Activated CD8-positive, alpha-beta memory T cell treated with anti-CD3 and anti-CD28 coated beads, Interleukin-2, amount 50 U/mL, for 24 hours (primary cell): ENCODE measurements at regions not wholly inside any gene's neighbourhood (a gene's known extent, or its start where the extent isn't known, plus 50 kb on each side); places are given as distances from the start of the nearest gene placed in this dataset.
"Not testable (repeated sequence)": the region's sequence is repeated elsewhere in the genome, so short reads cannot be mapped to it uniquely, and the experiment has no call there.

Source experiments
- DNase-seq: peaks from one replicate; pipeline ENCODE4 v3.0.0-alpha.2; 2020; ENCODE audit errors: extremely low read depth

DNA sequence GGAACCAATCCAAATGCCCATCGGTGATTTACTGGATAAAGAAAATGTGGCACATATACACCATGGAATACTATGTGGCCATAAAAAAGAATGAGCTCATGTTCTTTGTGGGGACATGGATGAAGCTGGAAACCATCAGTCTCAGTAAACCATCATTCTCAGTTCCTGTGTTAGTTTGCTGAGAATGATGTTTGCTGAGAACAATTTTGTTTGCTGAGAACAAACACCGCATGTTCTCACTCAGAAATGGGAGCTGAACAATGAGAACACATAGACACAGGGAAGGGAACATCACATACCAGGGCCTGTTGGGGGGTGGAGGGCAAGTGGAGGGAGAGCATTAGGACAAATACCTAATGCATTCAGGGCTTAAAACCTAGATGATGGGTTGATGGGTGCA lies 185.5 kb downstream of the ANXA1 start:
- DNase-seq = not testable (repeated sequence)

DNA sequence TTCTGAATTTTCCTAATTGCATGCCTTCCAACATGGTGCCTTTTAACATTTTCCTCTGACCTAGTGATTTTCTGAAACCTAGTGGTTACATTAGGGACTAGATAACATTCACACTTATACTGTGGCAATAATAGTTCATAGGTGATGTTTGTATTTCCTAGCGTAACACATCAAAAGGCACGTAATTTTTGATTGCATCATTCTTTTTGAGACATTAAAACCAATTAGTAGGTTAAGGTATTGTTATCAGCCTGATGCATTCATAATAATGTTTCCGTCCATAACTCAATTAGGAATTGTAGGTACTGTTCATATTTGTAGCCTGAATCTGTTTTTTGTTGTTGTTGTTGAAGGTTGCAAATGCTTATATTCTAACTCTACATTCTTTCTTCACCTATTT lies 192.4 kb downstream of the ANXA1 start:
- no peak for DNase-seq

DNA sequence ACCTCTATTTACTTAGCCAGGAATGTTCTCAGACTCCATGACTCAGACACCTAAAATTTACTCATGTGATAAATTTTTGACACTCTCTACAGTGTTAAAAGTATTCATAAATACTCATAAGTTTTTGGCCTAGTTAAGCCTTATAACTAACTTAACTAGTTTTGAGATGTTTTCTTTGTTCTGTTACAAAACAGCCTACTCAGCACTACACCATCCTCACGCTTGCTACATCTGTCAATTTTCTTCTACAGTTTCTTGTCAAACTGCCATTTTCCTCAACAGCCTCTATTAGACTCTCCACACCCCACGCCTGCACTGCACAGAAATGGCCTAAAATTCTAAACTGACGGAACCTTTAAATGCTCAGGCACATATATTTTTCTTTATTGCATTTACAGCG lies 195.5 kb downstream of the ANXA1 start:
- DNase-seq = no peak

DNA sequence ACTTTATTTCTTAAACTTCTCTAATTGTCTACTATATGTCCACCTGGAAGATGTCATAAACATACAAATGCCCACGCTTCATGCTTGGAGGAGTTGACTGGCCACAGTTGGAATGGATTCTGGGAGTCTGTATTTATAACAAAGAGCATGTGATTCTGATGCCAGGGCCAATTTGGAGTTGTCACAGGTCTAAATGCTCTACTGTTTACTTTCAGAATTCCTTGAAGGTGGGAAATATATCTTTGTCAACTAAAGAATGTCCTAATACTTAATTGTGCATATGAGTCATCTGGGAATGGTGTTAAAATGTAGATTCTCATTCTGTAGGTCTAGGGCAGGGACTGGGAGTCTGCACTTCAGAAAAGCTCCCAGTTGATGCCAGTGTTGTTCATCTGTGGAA lies 196.1 kb downstream of the ANXA1 start:
- DNase-seq = no peak

DNA sequence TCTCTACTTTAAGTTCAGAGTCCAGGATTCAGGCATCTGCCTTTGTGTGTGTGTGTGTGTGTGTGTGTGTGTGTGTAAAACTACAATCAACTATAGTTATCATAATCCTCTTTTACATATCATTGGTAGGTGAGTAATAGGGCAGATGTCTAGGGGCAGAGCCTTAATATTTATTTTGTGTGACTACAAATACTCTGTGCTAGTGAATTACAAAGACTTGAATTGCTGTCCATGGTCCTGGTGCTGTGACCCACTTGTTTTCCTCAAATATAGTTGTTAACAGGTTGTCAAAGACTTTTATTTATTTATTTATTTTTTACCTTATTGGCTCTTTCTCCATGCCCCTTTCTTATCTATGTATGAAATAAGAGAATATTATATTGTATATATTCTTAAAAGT lies 196.8 kb downstream of the ANXA1 start:
- DNase-seq = no peak

DNA sequence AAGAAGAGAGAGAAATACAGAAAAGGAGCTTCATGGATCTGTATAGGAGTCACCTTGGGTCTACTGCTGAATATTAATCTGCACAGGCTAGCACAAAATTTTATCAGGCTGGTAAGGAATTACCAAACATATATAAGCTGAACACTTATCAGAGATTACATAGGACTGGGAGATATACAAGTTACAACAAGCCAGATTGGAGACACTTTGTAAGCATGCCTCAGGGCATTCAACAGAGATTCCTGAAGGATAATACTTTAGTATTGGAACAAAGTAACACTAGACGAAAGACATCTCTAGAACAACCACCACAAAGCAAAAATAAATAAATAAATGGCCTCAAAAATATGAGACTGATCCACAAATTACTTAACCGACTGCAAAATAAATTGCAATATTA lies 197.8 kb downstream of the ANXA1 start:
- DNase-seq = no peak

DNA sequence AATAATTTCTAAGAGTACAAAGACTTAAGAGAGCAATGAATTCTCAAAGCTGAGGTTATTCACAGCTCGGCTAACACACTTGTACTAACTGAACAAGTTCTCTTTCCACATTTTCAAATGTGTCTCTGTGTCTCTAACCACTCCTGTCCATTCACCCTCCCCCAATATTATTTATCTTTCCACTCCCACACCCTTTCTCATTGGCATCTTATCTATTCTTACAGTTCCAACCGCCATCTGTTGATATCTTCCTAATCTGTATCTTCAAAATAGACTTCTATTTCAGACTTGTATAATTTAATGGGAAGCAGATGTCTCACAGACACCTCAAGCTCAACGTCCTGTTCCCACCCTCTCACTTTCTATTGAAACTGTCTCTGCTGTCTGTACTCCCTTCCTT lies 205.9 kb downstream of the ANXA1 start:
- no peak for DNase-seq

DNA sequence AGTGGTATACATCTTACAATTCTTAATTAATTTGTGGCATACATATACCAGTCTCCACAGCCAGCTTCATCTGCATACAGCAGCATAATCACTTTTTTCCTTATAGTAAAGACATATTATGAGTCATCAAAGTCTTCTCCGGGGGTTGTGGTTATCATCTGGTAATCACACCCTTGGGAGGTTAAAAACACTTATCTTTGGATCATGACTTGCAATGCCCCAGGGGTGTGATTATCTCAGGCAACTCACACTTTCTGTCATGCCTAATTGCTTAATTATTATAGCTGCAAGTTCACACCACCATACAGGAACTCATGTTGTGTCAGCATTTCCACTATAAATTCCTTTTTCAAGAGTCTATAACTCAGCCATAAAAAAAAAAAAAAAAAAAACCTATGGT lies 218.4 kb downstream of the ANXA1 start:
- DNase-seq = no peak

DNA sequence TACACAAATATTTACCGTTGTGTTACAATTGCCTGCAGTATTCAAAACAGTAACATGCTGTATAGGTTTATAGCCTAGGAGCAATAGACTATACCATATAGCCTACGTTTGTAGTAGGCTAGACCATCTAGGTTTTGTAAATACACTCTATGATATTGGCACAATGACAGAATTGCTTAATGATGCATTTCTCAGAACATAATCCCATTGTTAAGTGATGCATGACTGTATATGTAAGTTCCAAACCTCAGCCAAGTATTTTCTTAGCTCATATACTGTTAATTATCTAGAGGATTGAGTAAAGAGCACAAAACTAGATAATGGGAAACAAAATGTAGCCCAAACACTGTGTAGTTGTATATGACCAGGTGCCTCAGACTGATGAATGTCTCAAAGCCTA lies 220.1 kb downstream of the ANXA1 start:
- DNase-seq = no peak

DNA sequence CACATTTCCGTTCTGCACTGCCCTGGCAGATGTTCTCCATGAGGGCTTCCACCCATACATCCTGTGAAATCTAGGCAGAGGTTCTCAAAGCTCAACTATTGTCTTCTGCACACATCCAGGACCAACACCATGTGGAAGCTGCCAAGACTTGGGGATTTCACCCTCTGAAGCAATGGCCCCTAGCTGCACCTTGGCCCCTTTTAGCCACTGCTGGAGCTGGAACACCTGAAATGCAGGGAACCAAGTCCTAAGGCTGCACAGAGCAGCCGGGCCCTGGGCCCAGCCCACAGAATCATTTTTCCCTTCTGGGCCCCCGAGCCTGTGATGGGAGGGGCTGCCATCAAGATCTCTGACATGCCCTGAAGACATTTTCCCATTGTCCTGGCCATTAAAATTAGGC lies 228.7 kb downstream of the ANXA1 start:
- DNase-seq = no peak

DNA sequence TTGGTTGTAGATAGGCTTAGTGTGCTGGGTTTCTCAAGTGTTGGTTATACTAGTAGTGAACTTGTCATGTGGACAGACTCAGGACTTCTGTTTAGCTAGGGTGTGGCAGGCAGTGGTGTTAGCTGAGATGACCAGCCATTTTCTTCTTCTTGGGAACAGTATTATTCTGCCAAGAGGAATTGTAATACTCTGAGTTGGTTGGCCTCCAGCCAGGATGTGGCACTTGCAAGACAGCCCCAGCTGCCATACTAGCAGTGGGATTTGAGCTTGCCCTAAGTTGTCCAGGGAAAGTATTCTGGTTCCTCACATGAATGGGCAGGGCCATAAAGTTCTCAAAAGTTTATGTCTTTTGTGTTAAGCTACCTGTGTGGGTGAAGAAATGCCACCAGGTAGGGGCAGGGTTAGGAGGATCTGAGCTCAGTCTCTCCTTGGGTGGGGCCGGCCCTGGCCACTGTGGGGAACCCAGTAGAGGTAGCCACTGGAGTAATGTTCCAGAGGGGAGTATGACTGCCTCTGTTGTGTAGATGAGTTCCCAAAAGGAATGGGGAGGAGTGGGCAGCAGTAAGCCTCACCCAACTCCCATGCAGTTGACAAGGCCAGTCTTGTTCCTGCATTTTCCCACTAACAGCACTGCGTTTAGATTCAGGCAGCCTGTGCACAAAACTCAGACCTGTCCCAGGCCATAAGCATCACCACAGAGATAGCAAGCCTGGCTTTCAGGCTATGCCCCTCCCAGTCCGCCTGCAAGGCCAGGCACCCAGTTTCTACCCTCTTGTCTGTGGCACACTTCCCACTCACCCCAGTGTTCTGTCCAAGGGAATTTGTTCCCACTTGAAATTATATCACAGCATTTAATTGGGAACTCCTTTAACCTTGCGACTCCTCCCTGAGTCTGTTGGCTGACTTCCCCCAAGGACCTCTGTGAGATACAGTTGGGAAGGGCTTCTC lies 250.7 kb downstream of the ANXA1 start:
- DNase-seq = no peak

DNA sequence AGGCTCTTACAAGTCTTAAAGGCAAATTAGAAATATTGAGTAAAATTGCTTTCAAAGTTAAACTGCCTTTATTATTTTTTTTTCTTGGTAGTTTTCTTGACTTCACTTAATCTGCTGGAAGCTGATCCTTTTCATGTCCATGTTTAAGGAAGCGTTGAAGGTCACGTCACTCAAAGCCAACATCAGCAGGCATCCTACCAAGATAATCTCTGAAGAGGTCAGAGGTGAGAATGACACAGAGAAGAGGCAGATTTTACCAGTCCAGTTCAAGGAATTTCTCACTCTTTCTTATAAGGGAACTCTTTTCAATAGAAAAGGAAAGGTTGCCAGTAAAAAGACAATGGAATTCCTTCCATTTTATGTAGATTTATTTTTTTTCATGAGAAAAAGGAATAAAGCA lies 259.8 kb downstream of the ANXA1 start:
- no peak for DNase-seq

DNA sequence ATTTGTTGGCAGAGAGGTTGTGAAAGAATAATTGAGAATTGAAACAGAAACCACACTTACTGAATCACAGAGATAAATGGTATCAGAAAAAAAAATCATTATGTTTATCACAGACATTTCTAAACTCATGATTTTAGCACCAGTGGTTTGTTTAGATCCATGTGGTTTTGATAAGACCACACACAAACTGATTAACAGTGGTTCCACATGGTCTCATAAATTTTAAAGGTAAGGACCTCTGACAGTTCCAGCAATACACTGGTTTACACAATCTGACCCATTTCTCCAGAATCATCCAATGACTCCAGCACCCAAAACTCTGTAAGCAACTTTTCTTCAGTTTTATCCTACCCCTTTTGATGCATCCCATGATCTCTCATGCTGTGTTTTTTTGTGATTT lies 261.2 kb downstream of the ANXA1 start:
- DNase-seq = no peak

DNA sequence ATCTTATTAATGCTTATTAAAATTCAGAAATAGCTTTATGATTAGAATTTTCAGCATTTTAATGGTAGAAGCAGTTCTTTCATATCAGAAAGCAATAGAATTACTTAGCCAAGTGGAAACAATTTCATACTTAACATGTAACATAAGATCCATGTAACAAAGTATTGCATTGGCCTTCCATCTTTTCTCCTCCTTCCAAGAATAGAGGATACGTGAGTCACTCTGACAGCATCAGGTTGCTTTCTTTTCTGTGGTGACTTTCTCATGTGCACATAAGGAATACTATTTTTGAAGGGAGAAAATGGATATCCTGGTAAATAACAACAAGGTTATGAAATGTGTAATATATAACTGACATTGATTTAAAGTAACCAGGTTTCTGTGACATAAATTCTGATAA lies 272.2 kb downstream of the ANXA1 start:
- no peak for DNase-seq

DNA sequence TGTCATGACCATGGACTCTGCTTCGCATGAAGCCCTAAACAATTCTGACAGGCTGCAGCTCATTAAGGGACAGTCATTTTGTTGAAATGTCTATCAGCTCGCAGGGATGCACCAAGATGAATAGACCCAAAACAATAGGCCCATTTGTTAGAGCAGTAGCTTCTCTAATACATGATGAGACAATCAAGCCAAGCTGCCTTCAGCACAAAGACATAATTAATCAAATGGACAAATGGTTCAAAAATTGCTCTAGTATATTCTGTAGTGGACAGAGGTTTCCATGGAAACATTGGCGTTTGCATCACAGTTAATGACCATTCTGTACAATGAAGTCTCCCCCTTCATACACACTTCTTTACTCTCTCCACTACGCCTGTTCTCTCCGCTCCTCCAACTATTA lies 274.6 kb downstream of the ANXA1 start:
- no peak for DNase-seq

DNA sequence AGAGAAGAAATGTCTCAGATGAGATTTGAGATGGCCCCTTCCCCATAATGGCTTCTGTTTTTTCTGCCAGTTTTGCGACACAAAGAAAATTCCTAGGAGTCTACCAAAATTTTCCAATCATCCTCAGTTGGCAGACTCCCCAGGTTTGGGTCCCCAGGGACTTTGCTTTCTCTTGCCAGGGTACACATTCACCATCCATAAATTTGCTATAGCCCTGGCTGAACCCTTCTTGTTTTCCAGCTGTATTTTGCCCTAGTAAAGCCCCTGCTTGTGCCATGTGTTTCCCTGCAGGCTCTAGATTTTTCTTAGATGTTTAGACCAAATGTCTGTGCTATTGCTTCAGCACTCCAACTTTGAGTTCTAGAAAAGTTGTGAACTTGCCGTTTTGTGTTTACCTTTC lies 283.2 kb downstream of the ANXA1 start:
- no peak for DNase-seq

DNA sequence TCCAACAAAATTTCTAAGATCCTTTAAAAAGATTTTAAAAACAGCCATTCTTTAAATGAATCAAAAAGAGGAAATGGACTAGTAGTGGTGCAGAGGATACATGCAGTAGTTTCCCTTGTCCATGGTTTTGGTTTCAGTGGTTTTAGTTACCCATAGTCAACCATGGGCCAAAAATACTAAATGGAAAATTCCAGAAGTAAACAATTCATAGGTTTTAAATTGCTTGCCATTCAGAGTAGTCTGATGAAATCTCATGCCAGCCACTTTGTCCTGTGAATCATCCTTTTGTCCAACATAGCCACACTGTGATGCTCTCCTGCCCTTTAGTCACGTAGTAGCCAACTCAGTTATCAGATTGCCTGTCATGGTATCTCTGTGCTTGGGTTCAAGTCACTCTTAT lies 286.1 kb downstream of the ANXA1 start:
- no peak for DNase-seq

DNA sequence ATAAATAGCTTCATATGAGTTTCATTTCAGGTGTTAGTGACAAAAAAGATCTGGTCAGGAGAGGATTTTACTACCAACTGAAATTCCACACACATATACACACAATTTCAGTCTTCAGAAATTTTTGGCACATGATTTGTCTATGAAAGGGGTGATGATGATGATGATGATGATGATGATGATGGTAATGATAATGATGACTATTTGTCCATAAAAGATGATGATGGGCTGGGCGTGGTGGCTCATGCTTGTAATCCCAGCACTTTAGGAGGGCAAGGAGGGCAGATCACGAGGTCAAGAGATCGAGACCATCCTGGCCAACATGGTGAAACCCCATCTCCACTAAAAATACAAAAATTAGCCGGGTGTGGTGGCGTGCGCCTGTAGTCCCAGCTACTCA lies 288.2 kb downstream of the ANXA1 start:
- DNase-seq = not testable (repeated sequence)

DNA sequence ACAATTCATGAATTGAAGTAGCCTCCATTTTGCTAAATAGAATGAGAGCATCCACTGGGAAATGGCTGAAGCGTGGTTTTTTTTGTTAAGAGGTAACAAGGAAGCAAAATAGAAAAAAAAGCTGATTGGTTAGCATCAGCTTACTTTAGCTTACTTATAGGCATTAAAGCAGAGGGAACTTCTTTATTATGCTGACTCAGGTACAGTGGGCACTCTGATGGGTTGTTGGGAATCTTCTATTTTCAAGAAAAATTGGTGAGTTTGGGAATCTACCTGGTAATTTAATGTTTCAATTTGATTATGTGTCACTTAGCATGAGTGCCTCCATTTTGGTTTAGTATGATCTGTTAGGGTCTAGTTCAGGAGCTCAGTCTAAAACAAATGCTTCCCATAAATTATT lies 289.6 kb downstream of the ANXA1 start:
- no peak for DNase-seq

DNA sequence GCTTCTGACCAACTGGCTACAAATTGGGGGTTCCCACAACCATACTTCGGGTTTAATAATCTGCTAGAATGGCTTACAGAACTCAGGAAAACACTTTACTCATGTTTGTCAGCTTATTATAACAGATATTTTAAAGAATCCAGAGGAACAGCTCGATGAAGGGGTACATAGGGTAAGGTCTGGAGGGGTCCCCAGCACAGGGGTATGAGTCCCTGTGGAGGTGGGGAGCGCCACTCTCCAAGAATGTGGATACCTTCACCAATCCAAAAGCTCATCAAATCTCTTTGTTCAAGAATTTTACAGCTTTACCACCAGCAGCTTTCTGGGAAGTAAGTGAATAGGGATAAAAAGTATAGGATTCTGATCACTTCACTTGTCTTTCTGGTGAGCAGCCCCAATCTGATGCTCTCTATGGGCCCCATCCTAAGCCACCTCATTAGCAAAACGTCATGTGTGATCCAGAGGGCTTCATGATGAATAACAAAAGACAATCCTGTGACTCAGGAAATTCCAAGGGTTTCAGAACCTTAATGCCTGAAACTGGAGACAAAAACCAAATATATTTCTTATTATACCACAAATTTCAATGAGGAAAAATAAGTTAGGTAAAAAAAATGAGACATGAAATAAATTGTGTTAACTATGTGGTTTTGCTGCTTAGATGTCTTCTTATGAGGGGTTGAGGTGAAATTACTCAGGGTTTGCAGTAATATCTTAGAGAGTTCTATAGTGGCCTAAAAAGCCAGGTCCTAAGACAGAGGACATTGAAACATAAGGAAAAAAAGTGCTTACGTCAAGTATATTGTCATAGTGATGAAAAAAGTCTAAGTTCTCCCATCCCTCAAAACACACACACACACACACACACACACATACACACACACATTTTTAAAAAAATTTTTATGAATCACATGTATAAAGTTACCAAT lies 290.5 kb downstream of the ANXA1 start:
- DNase-seq = no peak

DNA sequence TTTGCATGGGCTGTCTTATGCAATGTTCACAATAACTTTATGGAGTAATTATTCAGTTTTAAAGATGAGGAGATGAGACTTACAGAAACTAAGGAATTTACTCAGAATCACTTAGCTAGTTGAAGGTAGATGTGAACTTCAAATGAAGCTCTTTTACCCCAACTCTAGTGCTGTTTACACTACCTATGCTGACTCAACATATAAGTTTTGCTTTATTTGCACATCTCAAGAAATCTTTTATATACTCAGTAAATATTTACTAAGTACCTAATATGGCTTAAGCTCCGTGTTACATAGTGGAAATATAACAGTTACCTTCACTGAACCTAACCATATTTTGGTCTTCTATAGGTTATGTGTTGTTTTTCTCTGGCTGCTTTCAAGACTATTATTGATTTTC lies 293.2 kb downstream of the ANXA1 start:
- DNase-seq = no peak

DNA sequence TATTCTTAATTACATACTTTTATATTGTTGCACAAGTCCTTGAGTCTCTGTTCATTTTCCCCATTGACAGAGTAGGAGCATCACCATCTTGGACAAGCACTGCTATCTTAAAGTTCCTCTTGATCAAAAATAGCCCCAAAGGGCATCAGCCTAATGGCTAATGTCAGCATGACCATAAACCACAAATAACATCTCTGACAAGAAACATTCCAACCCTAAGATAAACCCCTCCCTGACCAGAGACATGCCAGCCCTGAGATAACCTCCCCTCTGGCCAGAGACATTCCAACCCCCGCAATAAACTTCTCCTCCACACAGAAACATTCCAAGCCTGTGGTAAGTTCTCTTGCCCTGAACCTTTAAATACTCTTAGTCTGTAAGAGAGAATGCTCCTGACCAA lies 293.7 kb downstream of the ANXA1 start:
- not testable (repeated sequence) for DNase-seq

DNA sequence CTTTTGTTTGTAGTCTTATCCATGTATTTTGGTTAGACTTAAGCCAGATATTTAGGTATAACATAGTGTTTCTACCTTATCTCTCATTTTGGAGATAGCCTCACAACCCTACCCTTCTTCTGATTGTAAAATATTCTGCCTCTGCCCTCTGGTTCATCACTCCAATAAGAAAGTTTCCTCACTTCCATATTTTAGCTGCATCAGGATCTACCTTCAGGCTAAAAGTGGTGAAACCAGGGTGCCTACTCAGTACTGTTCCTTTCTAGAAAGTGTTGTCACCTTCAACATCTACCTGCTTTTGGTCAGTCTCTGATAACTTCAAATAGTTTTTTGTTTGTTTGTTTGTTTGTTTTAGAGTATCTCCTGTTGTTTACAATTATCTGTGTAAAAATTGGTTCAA lies 294.6 kb downstream of the ANXA1 start:
- no peak for DNase-seq
